ENCODE measurements at regions not wholly inside any gene's neighbourhood (a gene's known extent, or its start where the extent isn't known, plus 50 kb on each side); places are given as distances from the start of the nearest gene placed in this dataset.
"Not testable (repeated sequence)": the region's sequence is repeated elsewhere in the genome, so short reads cannot be mapped to it uniquely, and the experiment has no call there.

GRCh38 chr5:116953251-116953930 is 378.8 kb upstream of the SEMA6A start:
- H3K4me2 ChIP-seq (ENCODE audit: low read depth, low read length), result no peak overlapping the region
- TF ChIP-seq EZH2 (optimal IDR thresholded peaks at IDR 0.05; ENCODE audit: low read depth, low read length) (no peak), EZH2phosphoT487 (IDR thresholded peaks at IDR 0.05; ENCODE audit: low read length) (no peak), CTCF (IDR thresholded peaks at IDR 0.05; ENCODE audit: low read length) (no peak)
- H3K9ac ChIP-seq (ENCODE audit: low read length), result no peak overlapping the region
- H3F3A ChIP-seq (ENCODE audit: insufficient read depth, low read length), result no peaks in the 10 kb centered on the region
- no peak overlapping the region for H3K4me3 ChIP-seq (ENCODE audit: low read length)
- H3K9me2 ChIP-seq (replicated peaks; ENCODE audit: insufficient read depth, low read length), result no peaks in the 10 kb centered on the region
- H3K36me3 ChIP-seq (replicated peaks; ENCODE audit: insufficient read depth, low read length), result no peaks in the 10 kb centered on the region
- no peaks in the 10 kb centered on the region for H3K9me3 ChIP-seq (replicated peaks; ENCODE audit: insufficient read depth, low read length)
- no peaks in the 10 kb centered on the region for H3K4me1 ChIP-seq (ENCODE audit: low read length)
- H3K27ac ChIP-seq (ENCODE audit: low read length), result no peak overlapping the region
- H2AFZ ChIP-seq (ENCODE audit: low read length), result no peak overlapping the region
- DNase-seq, result no peak
- no peaks in the 10 kb centered on the region for H3K27me3 ChIP-seq (replicated peaks; ENCODE audit: insufficient read depth, low read length)
- no peaks in the 10 kb centered on the region for H3K79me2 ChIP-seq (ENCODE audit: low read length)
- H4K20me1 ChIP-seq (ENCODE audit: insufficient read depth, low read length), result no peaks in the 10 kb centered on the region

GRCh38 chr5:116951219-116951618 is 376.6 kb upstream of the SEMA6A start:
- Histone ChIP-seq H3K27ac (ENCODE audit: low read length) (no peak overlapping the region), H3K4me2 (ENCODE audit: low read depth, low read length) (no peak overlapping the region), H2AFZ (ENCODE audit: low read length) (no peak overlapping the region), H3K9me3 (replicated peaks; ENCODE audit: insufficient read depth, low read length) (no peaks in the 10 kb centered on the region), H3K4me1 (ENCODE audit: low read length) (no peaks in the 10 kb centered on the region), H3K36me3 (replicated peaks; ENCODE audit: insufficient read depth, low read length) (no peaks in the 10 kb centered on the region), H3K9me2 (replicated peaks; ENCODE audit: insufficient read depth, low read length) (no peaks in the 10 kb centered on the region), H3K9ac (ENCODE audit: low read length) (no peak overlapping the region), H3K27me3 (replicated peaks; ENCODE audit: insufficient read depth, low read length) (no peaks in the 10 kb centered on the region), H3F3A (ENCODE audit: insufficient read depth, low read length) (no peaks in the 10 kb centered on the region), H3K79me2 (ENCODE audit: low read length) (no peaks in the 10 kb centered on the region), H4K20me1 (ENCODE audit: insufficient read depth, low read length) (no peaks in the 10 kb centered on the region), H3K4me3 (ENCODE audit: low read length) (no peak overlapping the region)
- TF ChIP-seq EZH2 (optimal IDR thresholded peaks at IDR 0.05; ENCODE audit: low read depth, low read length), result no peak
- no peak for TF ChIP-seq CTCF (IDR thresholded peaks at IDR 0.05; ENCODE audit: low read length)
- no peak for TF ChIP-seq EZH2phosphoT487 (IDR thresholded peaks at IDR 0.05; ENCODE audit: low read length)
- DNase-seq, result no peak

GRCh38 chr5:116947691-116948528 is 373.3 kb upstream of the SEMA6A start:
- H3K79me2 ChIP-seq (ENCODE audit: low read length), result no peaks in the 10 kb centered on the region
- no peaks in the 10 kb centered on the region for H3K9me2 ChIP-seq (replicated peaks; ENCODE audit: insufficient read depth, low read length)
- H3K27me3 ChIP-seq (replicated peaks; ENCODE audit: insufficient read depth, low read length), result no peaks in the 10 kb centered on the region
- H3K4me1 ChIP-seq (ENCODE audit: low read length), result no peaks in the 10 kb centered on the region
- peak overlapping the region; percentile 28; the same call in 1 of the 2 replicates for H2AFZ ChIP-seq (ENCODE audit: low read length)
- H3K4me3 ChIP-seq (ENCODE audit: low read length), result no peak overlapping the region
- H3K9ac ChIP-seq (ENCODE audit: low read length), result no peak overlapping the region
- DNase-seq, result peak; percentile 64
- no peaks in the 10 kb centered on the region for H3F3A ChIP-seq (ENCODE audit: insufficient read depth, low read length)
- no peaks in the 10 kb centered on the region for H3K36me3 ChIP-seq (replicated peaks; ENCODE audit: insufficient read depth, low read length)
- H3K27ac ChIP-seq (ENCODE audit: low read length), result no peak overlapping the region
- peak; percentile 94 for TF ChIP-seq CTCF (IDR thresholded peaks at IDR 0.05; ENCODE audit: low read length)
- no peak for TF ChIP-seq EZH2phosphoT487 (IDR thresholded peaks at IDR 0.05; ENCODE audit: low read length)
- H3K4me2 ChIP-seq (ENCODE audit: low read depth, low read length), result peak overlapping the region; percentile 13; the same call in 1 of the 2 replicates
- no peaks in the 10 kb centered on the region for H4K20me1 ChIP-seq (ENCODE audit: insufficient read depth, low read length)
- no peaks in the 10 kb centered on the region for H3K9me3 ChIP-seq (replicated peaks; ENCODE audit: insufficient read depth, low read length)

- H3K4me1 ChIP-seq (ENCODE audit: low read length); H3K36me3 ChIP-seq (replicated peaks; ENCODE audit: insufficient read depth, low read length); H3K9me2 ChIP-seq (replicated peaks; ENCODE audit: insufficient read depth, low read length); H3K4me3 ChIP-seq (ENCODE audit: low read length); H3K9me3 ChIP-seq (replicated peaks; ENCODE audit: insufficient read depth, low read length); H3K79me2 ChIP-seq (ENCODE audit: low read length); H3K9ac ChIP-seq (ENCODE audit: low read length); H3K4me2 ChIP-seq (ENCODE audit: low read depth, low read length); DNase-seq; H4K20me1 ChIP-seq (ENCODE audit: insufficient read depth, low read length); H2AFZ ChIP-seq (ENCODE audit: low read length); H3K27ac ChIP-seq (ENCODE audit: low read length); H3F3A ChIP-seq (ENCODE audit: insufficient read depth, low read length); H3K27me3 ChIP-seq (replicated peaks; ENCODE audit: insufficient read depth, low read length): not testable (repeated sequence)
Measured at GRCh38 chr5:116945613-116946382, 371.2 kb upstream of the SEMA6A start.
